Osteocyte (in vitro differentiated cells): ENCODE measurements at regions not wholly inside any gene's neighbourhood (a gene's known extent, or its start where the extent isn't known, plus 50 kb on each side); places are given as distances from the start of the nearest gene placed in this dataset.

Experiments
- DNase-seq: peaks from one replicate; pipeline ENCODE4 v3.0.0; 2021; ENCODE audit warnings: mixed read lengths; ENCODE audit not compliant: unreplicated experiment; ENCODE audit errors: extremely low spot score
- H3K27ac Mint-ChIP-seq: one replicate; pipeline ENCODE4 v1.8.0; 2021; ENCODE audit warnings: mild to moderate bottlenecking, mixed read lengths; ENCODE audit not compliant: unreplicated experiment
- H3K27me3 Mint-ChIP-seq: one replicate; pipeline ENCODE4 v1.8.0; 2021; ENCODE audit warnings: mixed read lengths; ENCODE audit not compliant: unreplicated experiment
- H3K36me3 Mint-ChIP-seq: one replicate; pipeline ENCODE4 v1.8.0; 2021; ENCODE audit warnings: mixed read lengths; ENCODE audit not compliant: unreplicated experiment
- H3K4me1 Mint-ChIP-seq: one replicate; pipeline ENCODE4 v1.8.0; 2021; ENCODE audit warnings: mixed read lengths; ENCODE audit not compliant: unreplicated experiment
- H3K4me3 Mint-ChIP-seq: one replicate; pipeline ENCODE4 v1.8.0; 2021; ENCODE audit warnings: mild to moderate bottlenecking, moderate library complexity, mixed read lengths; ENCODE audit not compliant: unreplicated experiment
- H3K9me3 Mint-ChIP-seq: one replicate; pipeline ENCODE4 v1.8.0; 2021; ENCODE audit warnings: mixed read lengths; ENCODE audit not compliant: unreplicated experiment
- TF ChIP-seq, protein P1 (sequence below): fragments of 200-600 bp; sonication (generic); IDR thresholded peaks from 2 replicates; pipeline ENCODE4 v1.5.0; 2021; ENCODE audit warnings: antibody characterized with exemption, mild to moderate bottlenecking, moderate library complexity

DNA sequence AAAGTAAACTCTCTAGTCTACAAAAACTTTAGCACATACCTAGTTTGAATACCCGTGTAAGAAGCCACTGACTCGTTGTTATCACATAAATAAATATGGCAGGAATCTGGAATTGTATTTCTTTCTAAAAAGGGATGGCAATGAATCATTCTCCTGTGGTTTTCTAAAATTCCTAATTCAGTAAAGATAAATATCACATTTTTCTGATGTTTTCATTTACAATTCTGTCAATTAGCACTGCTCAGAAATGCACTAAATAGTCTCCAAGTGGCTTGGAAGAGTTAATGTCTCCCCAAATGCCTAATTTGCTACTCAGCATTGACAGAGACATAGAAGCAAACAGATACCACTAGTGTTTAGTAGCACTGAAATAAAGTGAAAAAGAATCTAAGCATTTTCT lies 547.7 kb upstream of the SLITRK1 start:
- Mint-ChIP-seq H3K27ac (peak overlapping the region; percentile 80), H3K4me1 (peaks cover 35% of the 10 kb centered on the region), H3K27me3 (no peaks in the 10 kb centered on the region), H3K4me3 (peak overlapping the region; percentile 35), H3K36me3 (peaks cover 3% of the 10 kb centered on the region), H3K9me3 (peaks cover 4% of the 10 kb centered on the region)
- TF ChIP-seq, protein P1, sequence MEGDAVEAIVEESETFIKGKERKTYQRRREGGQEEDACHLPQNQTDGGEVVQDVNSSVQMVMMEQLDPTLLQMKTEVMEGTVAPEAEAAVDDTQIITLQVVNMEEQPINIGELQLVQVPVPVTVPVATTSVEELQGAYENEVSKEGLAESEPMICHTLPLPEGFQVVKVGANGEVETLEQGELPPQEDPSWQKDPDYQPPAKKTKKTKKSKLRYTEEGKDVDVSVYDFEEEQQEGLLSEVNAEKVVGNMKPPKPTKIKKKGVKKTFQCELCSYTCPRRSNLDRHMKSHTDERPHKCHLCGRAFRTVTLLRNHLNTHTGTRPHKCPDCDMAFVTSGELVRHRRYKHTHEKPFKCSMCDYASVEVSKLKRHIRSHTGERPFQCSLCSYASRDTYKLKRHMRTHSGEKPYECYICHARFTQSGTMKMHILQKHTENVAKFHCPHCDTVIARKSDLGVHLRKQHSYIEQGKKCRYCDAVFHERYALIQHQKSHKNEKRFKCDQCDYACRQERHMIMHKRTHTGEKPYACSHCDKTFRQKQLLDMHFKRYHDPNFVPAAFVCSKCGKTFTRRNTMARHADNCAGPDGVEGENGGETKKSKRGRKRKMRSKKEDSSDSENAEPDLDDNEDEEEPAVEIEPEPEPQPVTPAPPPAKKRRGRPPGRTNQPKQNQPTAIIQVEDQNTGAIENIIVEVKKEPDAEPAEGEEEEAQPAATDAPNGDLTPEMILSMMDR: no peak
- no peak for DNase-seq

DNA sequence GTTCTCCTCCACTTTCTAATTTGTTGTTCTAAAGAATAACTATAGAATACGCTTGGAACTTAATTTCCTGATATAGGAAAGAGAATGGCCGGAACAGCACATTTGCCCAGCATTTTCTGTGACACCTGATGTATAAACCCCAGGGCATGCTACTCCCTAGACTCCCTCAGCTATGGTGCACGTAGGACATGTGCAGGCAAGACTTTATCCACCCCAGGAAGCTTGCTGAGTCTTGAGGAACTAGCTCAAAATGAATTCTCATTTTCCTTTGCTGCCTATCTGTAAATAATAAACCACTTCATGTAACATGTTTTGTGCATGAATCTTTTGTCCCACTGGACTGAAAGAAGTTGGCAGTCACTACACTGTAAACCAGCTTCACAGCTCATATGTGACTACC lies 535.8 kb upstream of the SLITRK1 start:
- Mint-ChIP-seq H3K4me1 (peaks cover 14% of the 10 kb centered on the region), H3K27ac (no peak overlapping the region), H3K27me3 (no peaks in the 10 kb centered on the region), H3K4me3 (no peak overlapping the region), H3K9me3 (peaks cover 5% of the 10 kb centered on the region), H3K36me3 (no peaks in the 10 kb centered on the region)
- TF ChIP-seq, protein P1: no peak
- DNase-seq: no peak

DNA sequence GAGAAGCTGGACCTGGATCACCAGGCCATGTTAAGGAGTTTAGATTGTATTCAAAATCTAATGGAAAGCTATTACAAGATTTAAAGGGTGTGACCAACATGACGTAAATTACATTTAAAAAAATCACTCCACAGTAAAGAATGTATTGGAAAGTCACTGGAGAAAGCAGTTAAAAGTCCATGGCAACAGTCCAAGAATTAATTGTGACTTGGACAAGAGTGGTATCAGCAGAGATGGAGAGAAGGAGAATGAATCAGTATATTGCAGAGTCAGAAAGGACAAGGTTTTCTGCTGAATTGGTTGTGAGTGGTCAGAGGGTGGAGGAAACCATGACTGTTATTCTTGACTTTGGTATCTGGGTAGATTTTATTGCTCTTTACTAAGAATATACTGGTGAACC lies 535.1 kb upstream of the SLITRK1 start:
- H3K27me3 Mint-ChIP-seq: no peaks in the 10 kb centered on the region
- H3K36me3 Mint-ChIP-seq: no peaks in the 10 kb centered on the region
- H3K4me1 Mint-ChIP-seq: peaks cover 18% of the 10 kb centered on the region
- no peak overlapping the region for H3K4me3 Mint-ChIP-seq
- DNase-seq: no peak
- H3K27ac Mint-ChIP-seq: no peak overlapping the region
- TF ChIP-seq, protein P1: no peak
- peaks cover 5% of the 10 kb centered on the region for H3K9me3 Mint-ChIP-seq

DNA sequence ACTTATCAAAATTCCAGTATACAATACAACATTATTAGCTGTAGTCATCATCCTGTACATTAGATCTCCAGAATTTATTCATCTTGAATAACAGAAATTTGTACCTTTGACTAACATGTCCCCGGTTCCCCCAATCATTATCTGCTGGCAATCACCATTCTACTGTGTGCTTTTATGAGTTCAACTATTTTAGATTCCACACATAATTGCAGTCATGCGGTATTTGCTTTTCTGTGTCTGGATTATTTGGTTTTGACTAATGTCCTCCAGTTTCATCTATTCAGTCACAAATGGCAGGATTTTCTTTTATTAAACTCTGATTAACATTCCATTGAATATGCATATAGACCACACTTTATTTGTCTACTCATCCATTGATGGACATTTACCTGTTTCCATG lies 530.7 kb upstream of the SLITRK1 start:
- Mint-ChIP-seq H3K27ac (peak overlapping the region; percentile 0), H3K27me3 (no peaks in the 10 kb centered on the region), H3K4me1 (peaks cover 18% of the 10 kb centered on the region), H3K4me3 (no peak overlapping the region), H3K36me3 (no peaks in the 10 kb centered on the region), H3K9me3 (peaks cover 5% of the 10 kb centered on the region)
- DNase-seq: no peak
- TF ChIP-seq, protein P1: no peak

DNA sequence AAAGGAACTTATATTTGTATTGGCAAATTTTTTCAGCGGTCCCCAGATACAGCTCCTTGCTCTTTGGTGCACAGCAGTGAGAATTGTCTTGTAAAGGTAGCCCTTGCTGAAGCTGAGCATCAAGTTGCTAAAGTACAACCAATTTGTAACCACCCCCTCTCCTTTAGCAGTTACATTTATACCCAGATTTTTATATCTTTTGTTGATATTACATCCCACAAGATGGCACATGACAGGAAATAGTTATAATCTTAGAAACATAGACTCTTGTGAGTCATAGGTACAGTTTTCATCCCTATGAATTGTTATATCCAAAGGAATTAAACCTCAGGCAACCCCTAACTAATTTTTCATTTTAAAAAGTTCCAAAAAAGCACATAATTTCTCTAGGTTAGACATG lies 523.0 kb upstream of the SLITRK1 start:
- H3K9me3 Mint-ChIP-seq: peaks cover 10% of the 10 kb centered on the region

More for the DNA sequence above, 523.0 kb upstream of the SLITRK1 start:
- no peak overlapping the region for H3K4me3 Mint-ChIP-seq
- H3K27me3 Mint-ChIP-seq: no peaks in the 10 kb centered on the region
- no peak for DNase-seq
- H3K4me1 Mint-ChIP-seq: peaks cover 12% of the 10 kb centered on the region
- no peak overlapping the region for H3K27ac Mint-ChIP-seq
- no peaks in the 10 kb centered on the region for H3K36me3 Mint-ChIP-seq
- TF ChIP-seq, protein P1: no peak
